ENCODE measurements at regions not wholly inside any gene's neighbourhood (a gene's known extent, or its start where the extent isn't known, plus 50 kb on each side); places are given as distances from the start of the nearest gene placed in this dataset.

DNA sequence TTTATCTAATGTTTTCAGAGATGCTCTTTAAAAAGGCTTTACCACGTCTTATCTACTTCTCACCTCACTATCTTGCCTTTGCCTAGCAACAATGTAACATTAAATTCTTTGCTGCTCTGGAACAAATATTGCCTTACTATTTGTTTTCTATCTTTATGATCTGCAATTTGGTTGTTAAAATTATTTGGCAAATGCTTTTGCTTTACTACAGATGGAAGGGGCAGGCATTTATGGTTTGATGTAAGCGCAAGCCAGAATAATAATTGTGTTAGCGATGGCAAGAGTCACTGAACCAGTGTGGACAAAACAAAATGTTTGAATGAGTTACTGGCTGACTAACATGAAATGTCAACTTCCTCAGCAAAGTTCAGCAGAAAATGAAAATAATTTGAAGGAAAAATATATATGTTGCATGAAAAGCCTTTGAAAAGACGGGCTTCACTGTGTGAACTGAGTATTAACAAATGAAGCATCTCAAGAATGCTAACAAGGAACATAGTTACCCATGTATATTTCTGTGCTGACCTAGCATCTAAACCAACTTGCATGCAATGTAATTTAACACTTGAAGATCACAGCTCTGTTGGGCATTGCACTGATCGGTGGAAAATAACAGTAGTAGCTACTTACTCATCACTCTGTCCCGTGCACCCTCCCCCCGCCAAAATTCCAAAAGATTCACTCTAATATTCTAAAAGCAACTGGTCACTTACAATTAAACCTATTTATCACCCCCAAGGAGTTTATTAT, 454.0 kb upstream of the ARHGEF26 start:
- no peaks in the 10 kb centered on the region for H3K27me3 ChIP-seq
- no peak overlapping the region for H3K27ac ChIP-seq
- no peak overlapping the region for H3K4me3 ChIP-seq
- H3K9me3 ChIP-seq = no peaks in the 10 kb centered on the region
- no peaks in the 10 kb centered on the region for H3K36me3 ChIP-seq
- intact Hi-C loops (cut with DNase I; ENCODE audit: low total_unique reads) = no loop called here
- TF ChIP-seq POLR2AphosphoS5 (IDR thresholded peaks at IDR 0.05) = no peak
- TF ChIP-seq, protein P1, sequence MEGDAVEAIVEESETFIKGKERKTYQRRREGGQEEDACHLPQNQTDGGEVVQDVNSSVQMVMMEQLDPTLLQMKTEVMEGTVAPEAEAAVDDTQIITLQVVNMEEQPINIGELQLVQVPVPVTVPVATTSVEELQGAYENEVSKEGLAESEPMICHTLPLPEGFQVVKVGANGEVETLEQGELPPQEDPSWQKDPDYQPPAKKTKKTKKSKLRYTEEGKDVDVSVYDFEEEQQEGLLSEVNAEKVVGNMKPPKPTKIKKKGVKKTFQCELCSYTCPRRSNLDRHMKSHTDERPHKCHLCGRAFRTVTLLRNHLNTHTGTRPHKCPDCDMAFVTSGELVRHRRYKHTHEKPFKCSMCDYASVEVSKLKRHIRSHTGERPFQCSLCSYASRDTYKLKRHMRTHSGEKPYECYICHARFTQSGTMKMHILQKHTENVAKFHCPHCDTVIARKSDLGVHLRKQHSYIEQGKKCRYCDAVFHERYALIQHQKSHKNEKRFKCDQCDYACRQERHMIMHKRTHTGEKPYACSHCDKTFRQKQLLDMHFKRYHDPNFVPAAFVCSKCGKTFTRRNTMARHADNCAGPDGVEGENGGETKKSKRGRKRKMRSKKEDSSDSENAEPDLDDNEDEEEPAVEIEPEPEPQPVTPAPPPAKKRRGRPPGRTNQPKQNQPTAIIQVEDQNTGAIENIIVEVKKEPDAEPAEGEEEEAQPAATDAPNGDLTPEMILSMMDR (IDR thresholded peaks at IDR 0.05) = no peak
- no peak for TF ChIP-seq POLR2A (IDR thresholded peaks at IDR 0.05)
- no peaks in the 10 kb centered on the region for H3K4me1 ChIP-seq
- no peak for DNase-seq (ENCODE audit: low spot score in 2 of 2)

- no peak for DNase-seq (ENCODE audit: low spot score in 2 of 2)
- no peaks in the 10 kb centered on the region for H3K36me3 ChIP-seq
- H3K4me1 ChIP-seq = no peaks in the 10 kb centered on the region
- no peaks in the 10 kb centered on the region for H3K9me3 ChIP-seq
- H3K4me3 ChIP-seq = no peak overlapping the region
- no peak overlapping the region for H3K27ac ChIP-seq
- no peaks in the 10 kb centered on the region for H3K27me3 ChIP-seq
- intact Hi-C loops (cut with DNase I; ENCODE audit: low total_unique reads) = no loop called here
- TF ChIP-seq POLR2A (IDR thresholded peaks at IDR 0.05) = no peak
- no peak for TF ChIP-seq POLR2AphosphoS5 (IDR thresholded peaks at IDR 0.05)
- TF ChIP-seq, protein P1 (IDR thresholded peaks at IDR 0.05) = no peak
Observed at GRCh38 chr3:153669527-153669926, 451.7 kb upstream of the ARHGEF26 start.

GRCh38 chr3:153670577-153670976, 450.6 kb upstream of the ARHGEF26 start:
- intact Hi-C loops (cut with DNase I; ENCODE audit: low total_unique reads) = no loop called here
- Histone ChIP-seq H3K27ac (no peak overlapping the region), H3K4me1 (no peaks in the 10 kb centered on the region), H3K27me3 (no peaks in the 10 kb centered on the region), H3K36me3 (no peaks in the 10 kb centered on the region), H3K4me3 (no peak overlapping the region), H3K9me3 (no peaks in the 10 kb centered on the region)
- no peak for DNase-seq (ENCODE audit: low spot score in 2 of 2)
- TF ChIP-seq POLR2A (IDR thresholded peaks at IDR 0.05) (no peak), POLR2AphosphoS5 (IDR thresholded peaks at IDR 0.05) (no peak)
- TF ChIP-seq, protein P1 (IDR thresholded peaks at IDR 0.05) = no peak

DNA sequence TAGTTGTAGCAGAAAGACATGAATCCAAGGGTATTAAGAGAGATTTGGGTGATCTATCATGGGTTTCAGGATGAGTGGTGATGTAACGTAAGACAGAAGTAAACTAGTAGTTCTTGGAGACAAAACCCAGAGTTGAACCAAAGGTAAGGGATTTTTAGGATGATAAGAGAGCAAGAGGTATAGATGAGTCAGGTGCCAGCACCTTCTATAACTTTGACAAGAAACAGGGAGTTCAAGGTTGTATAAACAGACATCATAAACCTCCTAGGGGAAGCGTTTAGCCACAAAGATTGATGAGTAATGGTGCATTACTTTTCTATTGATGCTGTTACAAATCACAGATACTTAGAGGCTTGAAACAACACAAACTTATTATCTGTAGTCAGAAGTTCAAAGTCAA, 447.3 kb upstream of the ARHGEF26 start:
- Histone ChIP-seq H3K36me3 (no peaks in the 10 kb centered on the region), H3K27ac (no peak overlapping the region), H3K4me3 (no peak overlapping the region), H3K4me1 (no peaks in the 10 kb centered on the region), H3K9me3 (no peaks in the 10 kb centered on the region), H3K27me3 (no peaks in the 10 kb centered on the region)
- TF ChIP-seq POLR2AphosphoS5 (IDR thresholded peaks at IDR 0.05) = no peak
- TF ChIP-seq POLR2A (IDR thresholded peaks at IDR 0.05) = no peak
- TF ChIP-seq, protein P1 (IDR thresholded peaks at IDR 0.05) = no peak
- no peak for DNase-seq (ENCODE audit: low spot score in 2 of 2)
- intact Hi-C loops (cut with DNase I; ENCODE audit: low total_unique reads) = no loop called here

GRCh38 chr3:153679714-153680113, 441.5 kb upstream of the ARHGEF26 start:
- Histone ChIP-seq H3K36me3 (no peaks in the 10 kb centered on the region), H3K4me1 (no peaks in the 10 kb centered on the region), H3K4me3 (no peak overlapping the region), H3K27ac (no peak overlapping the region), H3K27me3 (no peaks in the 10 kb centered on the region), H3K9me3 (no peaks in the 10 kb centered on the region)
- DNase-seq (ENCODE audit: low spot score in 2 of 2) = no peak
- TF ChIP-seq POLR2AphosphoS5 (IDR thresholded peaks at IDR 0.05) (no peak), POLR2A (IDR thresholded peaks at IDR 0.05) (no peak)
- TF ChIP-seq, protein P1 (IDR thresholded peaks at IDR 0.05) = no peak
- intact Hi-C loops (cut with DNase I; ENCODE audit: low total_unique reads) = no loop called here

Measured in breast epithelium (tissue), 4 donors.